ENCODE measurements at regions not wholly inside any gene's neighbourhood (a gene's known extent, or its start where the extent isn't known, plus 50 kb on each side); places are given as distances from the start of the nearest gene placed in this dataset.

GRCh38 chr9:109883623-109884022, 103.6 kb downstream of the PALM2AKAP2 start:
- no peak for DNase-seq (ENCODE audit: low spot score)

GRCh38 chr9:109886041-109886440, 106.0 kb downstream of the PALM2AKAP2 start:
- no peak for DNase-seq (ENCODE audit: low spot score)

- no peak for DNase-seq (ENCODE audit: low spot score)
These were observed 106.6 kb downstream of the PALM2AKAP2 start for GRCh38 chr9:109886617-109887016.

- DNase-seq (ENCODE audit: low spot score): no peak
These were observed 107.1 kb downstream of the PALM2AKAP2 start for GRCh38 chr9:109887079-109887478.

- DNase-seq (ENCODE audit: low spot score): no peak
These were observed 108.7 kb downstream of the PALM2AKAP2 start for GRCh38 chr9:109888695-109889094.

- DNase-seq (ENCODE audit: low spot score): no peak
These were observed 109.5 kb downstream of the PALM2AKAP2 start for GRCh38 chr9:109889456-109889855.

- DNase-seq (ENCODE audit: low spot score): no peak
These were observed 113.2 kb downstream of the PALM2AKAP2 start for GRCh38 chr9:109893241-109893640.

GRCh38 chr9:109894473-109894872, 114.5 kb downstream of the PALM2AKAP2 start:
- no peak for DNase-seq (ENCODE audit: low spot score)

GRCh38 chr9:109894921-109895758, 115.1 kb downstream of the PALM2AKAP2 start:
- no peak for DNase-seq (ENCODE audit: low spot score)

- no peak for DNase-seq (ENCODE audit: low spot score)
These were observed 121.2 kb downstream of the PALM2AKAP2 start for GRCh38 chr9:109901201-109901600.

GRCh38 chr9:109903515-109904138, 123.6 kb downstream of the PALM2AKAP2 start:
- DNase-seq (ENCODE audit: low spot score): no peak

- DNase-seq (ENCODE audit: low spot score): no peak
These were observed 124.7 kb downstream of the PALM2AKAP2 start for GRCh38 chr9:109904666-109905065.

GRCh38 chr9:109905472-109905871, 125.5 kb downstream of the PALM2AKAP2 start:
- DNase-seq (ENCODE audit: low spot score): no peak

GRCh38 chr9:109906766-109907382, 126.9 kb downstream of the PALM2AKAP2 start:
- no peak for DNase-seq (ENCODE audit: low spot score)

- DNase-seq (ENCODE audit: low spot score): no peak
These were observed 127.4 kb downstream of the PALM2AKAP2 start for GRCh38 chr9:109907400-109907799.

GRCh38 chr9:109907810-109908458, 127.9 kb downstream of the PALM2AKAP2 start:
- DNase-seq (ENCODE audit: low spot score): no peak

- DNase-seq (ENCODE audit: low spot score): no peak
These were observed 128.7 kb downstream of the PALM2AKAP2 start for GRCh38 chr9:109908459-109909390.

- no peak for DNase-seq (ENCODE audit: low spot score)
These were observed 130.9 kb downstream of the PALM2AKAP2 start for GRCh38 chr9:109910671-109911518.

GRCh38 chr9:109912082-109912582, 132.1 kb downstream of the PALM2AKAP2 start:
- no peak for DNase-seq (ENCODE audit: low spot score)

Data from left forelimb (tissue), 1 donor.